Right ventricle myocardium inferior (tissue), 1 donor: ENCODE measurements at regions not wholly inside any gene's neighbourhood (a gene's known extent, or its start where the extent isn't known, plus 50 kb on each side); places are given as distances from the start of the nearest gene placed in this dataset.

Experiments used
- ATAC-seq: fragments of 200-7000 bp; cut with Tn5 transposase; one replicate; pipeline ENCODE4 v1.9.1; 2020; ENCODE audit warnings: mild to moderate bottlenecking, moderate library complexity
- DNase-seq: peaks from one replicate; pipeline ENCODE4 v3.0.0; 2021; ENCODE audit errors: missing footprints
- intact Hi-C: fragments of 100-400 bp; cut with DNase I; formaldehyde crosslinking; loops from one replicate; pipeline ENCODE4 v1.11.0; 2022
- donor health status: DM: no; HTN: yes; CAD: no; lungs with severe emphysema.

DNA sequence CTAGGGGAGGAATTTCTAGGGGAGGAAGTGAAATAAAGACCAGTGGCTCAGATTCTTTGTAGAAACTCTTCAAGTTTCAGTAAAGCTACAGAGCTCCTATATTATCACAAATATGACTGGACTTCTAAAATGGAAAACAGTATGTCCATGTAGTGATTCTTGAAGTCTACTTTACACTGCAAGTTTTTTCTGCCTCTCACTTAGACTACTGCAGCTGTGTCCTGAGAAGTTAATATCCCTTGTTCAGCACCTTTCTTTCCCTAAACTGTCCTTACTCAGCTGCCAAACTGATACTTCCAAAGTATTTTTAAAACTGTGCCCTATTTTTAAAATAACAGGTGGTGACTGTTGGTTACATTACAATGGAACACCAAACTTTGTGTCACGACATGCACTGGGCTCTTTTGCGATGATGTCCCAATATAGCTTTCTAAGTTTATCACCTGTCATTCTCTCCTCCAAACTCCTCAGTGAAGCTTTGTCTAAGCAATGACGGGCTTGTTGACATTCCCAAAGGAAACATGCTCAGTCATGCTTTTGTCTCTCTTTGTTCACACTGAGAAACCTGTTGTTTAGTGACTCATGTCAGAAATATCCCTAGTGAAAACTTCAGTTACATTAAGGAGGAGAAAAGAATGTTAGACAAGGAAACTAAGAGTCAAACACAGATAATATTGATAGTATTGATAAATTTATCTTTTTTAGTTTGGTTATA lies 341.1 kb downstream of the ARL6IP6 start:
- intact Hi-C loops = no loop called here
- no peak for DNase-seq
- ATAC-seq = no peak

DNA sequence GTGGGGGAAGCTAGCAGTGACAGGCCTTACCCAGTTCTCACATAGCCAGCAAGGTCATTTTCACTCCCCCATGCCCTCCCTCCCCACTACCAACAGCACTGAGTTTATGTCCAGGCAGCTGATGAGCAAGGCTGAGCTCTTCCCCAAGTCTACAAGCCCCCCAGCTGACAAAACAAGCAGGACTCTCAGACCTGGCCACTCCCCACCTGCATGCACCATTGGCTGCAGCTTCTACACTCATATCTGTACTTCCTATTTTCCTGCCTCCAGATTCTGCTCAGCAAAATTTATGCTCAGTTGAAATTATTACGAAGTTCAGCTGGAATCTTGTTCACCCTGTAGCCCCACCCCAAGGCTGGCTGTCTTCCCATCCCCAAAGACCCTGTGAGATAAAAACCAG lies 339.3 kb downstream of the ARL6IP6 start:
- ATAC-seq (no peak), DNase-seq (no peak)
- intact Hi-C loops = no loop called here

DNA sequence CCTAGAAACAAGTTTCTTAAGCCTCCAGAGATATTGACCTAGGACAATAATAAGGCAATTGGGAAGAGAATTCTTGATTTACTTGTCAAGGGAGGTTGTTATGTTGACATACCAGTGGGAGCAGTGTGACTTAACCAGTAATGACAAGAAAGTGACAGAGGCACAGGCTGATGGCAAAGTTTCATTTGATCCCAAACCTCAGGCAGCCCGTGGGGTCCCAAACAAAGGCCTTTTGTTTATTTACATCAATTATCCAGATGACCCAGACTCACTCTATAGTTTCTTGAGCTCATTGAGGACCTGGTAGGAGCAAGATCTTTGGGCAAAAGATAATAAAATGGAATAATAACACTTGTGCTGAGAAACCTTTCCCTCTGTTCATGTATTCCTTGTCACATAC lies 336.8 kb downstream of the ARL6IP6 start:
- ATAC-seq = no peak
- DNase-seq = no peak
- intact Hi-C loops = no loop called here

DNA sequence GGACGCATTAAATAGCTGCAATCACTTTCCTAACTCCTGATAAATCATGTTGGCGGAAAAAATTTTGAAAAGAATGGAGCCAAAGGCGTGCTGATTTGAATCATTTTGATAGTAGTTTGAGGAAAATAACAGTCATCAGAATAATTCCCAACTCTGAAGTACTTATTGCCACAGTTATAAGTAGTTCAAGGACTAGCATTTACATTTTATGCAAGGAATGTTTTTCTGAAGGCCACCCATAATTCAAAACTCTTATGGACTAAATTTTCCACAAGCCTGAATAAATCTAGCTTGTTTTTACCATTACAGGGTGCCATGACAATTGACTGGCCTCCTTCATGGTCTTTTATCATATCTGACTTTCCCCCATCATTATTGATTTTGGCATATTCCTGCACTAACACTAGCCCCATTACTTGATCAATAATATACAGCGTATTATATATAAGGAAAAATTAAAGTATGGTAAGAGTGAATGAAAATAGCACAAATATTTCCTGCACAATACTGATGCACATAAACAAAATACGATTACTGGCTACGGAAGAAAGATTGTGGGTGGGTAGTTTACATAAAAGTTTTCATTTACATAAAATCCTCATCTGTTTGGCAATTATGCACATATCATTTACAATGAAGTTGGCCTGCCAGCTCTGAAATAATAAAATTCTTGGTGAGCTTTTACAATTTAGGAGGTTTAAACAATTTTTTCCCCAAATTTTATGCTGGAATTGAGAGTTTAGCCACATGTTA lies 334.6 kb downstream of the ARL6IP6 start:
- ATAC-seq (no peak), DNase-seq (no peak)
- intact Hi-C loops = no loop called here

DNA sequence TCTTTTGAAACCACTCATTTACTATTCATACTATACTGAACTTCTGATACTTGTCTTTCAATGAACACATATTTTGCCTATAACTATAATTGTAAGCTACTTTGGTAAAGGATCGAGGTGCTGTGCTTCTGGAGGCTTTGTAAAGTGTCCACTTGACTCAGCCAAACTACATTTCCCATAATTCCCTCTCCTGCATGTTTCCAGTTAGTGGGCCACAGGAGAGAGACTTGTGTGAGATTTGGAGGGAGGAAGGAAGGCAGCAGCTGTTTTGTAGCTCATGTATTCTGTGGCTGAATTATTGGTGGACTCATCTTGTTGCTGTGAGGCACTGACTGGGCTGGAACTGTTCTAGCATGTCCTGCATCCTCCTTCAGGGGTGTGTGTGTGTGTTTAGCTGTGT lies 328.8 kb downstream of the ARL6IP6 start:
- intact Hi-C loops = no loop called here
- no peak for DNase-seq
- ATAC-seq = no peak

DNA sequence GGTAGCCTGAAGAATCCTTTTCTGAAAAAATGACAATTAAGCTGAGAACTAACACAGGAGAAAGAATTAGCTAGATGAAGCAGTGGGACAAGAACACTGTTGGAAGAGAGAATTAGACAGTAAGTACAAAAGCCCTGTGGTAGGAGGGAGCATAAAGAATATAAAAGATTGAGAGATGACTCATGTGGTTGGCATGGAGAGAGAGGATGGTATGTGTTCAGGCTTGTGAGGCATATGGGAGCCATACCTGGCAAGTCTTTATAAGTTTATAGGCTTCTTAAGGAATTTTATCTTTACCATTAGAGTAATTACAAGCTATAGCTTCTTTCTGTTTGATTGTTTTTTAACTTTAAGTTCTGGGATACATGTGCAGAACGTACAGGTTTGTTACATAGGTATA lies 325.0 kb downstream of the ARL6IP6 start:
- ATAC-seq (no peak), DNase-seq (no peak)
- intact Hi-C loops = no loop called here

DNA sequence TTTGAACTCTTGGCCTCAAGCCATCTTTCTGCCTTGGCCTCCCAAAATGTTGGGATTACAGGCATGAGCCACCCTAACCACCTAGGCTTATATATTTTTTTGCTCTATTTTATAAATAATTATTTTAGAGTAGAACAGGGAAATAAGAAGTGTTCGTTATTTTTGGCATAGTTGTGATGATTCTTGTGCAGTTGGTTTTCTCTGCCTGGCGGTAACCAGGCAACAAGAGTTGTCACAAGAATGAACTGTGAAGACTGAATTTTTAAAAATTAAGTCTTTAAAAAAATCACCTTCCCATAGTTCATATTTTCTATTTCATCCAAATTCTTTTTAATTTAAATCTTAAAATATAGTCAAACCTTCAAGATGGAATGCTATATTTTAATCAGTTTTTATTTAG lies 310.2 kb downstream of the ARL6IP6 start:
- ATAC-seq = no peak
- DNase-seq = no peak
- intact Hi-C loops = no loop called here

DNA sequence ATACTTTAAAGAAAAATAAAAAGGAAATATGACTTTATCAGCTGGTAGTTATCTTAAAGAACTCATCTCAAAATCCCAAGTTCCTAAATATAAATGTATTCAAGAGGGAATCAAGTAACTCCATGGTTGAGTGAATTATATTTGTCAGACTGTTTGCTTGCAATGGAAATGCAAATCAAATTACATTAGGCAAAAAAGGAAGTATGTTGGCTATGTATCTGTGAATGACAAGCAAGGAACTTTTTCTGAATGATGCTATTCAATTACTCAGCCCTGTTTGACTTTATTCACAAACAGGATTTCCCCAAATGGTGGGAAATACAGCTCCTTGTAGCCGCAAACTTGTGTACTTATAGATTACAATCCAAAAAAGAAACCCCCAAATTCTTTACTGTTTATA lies 309.1 kb downstream of the ARL6IP6 start:
- DNase-seq (no peak), ATAC-seq (no peak)
- intact Hi-C loops = no loop called here

DNA sequence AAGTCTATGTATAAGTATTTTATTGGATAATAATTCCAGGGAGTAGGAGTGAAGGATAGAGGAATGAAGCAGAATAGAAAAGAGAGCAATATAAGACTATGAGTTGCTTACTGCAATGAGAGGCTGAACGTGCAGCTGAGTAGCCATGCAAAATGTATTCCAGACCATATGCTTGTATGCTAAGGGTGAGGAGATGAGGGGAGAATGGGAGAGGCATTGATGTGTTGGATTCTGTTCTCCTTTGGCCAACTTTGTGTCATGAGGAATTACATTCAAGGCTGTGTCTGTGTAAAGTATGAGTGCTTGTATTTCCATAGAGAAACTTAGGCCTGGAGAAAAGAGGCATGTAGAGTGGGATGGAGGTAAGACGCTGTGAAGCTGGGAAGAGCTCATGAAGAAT lies 301.8 kb downstream of the ARL6IP6 start:
- intact Hi-C loops = no loop called here
- DNase-seq = no peak
- ATAC-seq = no peak

DNA sequence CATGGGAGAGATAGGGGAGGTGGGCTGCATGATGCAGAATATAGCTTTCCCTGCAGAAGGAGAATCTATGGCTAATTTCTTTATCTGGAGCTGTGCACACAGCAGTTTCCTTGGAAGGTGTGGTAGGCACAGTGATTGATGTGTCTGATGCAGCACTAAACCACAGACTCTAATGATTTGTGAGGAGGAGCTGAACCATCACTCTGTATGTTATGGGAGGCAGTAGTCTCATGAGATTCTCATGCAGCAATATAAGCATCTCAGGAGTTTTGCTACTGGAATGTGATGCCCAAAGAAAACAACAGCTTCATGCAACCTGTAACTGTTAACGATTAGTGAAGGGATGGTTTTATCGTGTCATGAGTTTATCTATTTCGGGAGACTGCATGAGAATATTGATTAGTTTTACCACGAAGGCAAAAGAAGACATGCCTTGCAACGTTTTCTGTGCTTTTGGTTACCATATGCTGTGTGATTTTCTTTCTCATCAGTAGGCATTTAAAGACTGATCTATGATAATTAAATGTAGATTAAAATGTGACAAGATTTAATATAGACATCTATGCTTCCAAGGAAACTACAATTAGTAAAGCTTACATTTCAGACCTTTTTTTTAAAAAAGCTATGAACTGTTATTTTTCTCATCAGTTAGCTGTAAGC lies 286.8 kb downstream of the ARL6IP6 start:
- intact Hi-C loops = no loop called here
- ATAC-seq (no peak), DNase-seq (no peak)

DNA sequence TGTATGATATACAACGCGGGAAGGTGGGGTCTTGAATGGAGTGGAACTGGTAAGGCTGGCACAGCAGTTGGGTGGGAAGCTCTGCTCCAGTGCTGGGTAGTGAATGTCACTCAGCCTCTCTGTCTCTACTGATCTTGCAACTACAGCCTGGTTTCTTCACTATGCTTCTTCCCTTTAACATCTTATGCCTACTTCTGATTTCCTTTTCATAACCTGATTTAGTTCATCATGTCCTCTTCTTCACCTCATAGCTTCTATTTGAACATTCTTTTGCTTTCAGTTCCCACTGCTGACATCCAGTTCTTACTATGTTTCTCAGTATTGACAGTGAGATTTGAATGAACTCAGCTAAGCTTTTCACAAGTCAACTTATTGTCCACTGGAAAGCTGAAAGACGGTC lies 286.2 kb downstream of the ARL6IP6 start:
- intact Hi-C loops = no loop called here
- no peak for ATAC-seq

DNA sequence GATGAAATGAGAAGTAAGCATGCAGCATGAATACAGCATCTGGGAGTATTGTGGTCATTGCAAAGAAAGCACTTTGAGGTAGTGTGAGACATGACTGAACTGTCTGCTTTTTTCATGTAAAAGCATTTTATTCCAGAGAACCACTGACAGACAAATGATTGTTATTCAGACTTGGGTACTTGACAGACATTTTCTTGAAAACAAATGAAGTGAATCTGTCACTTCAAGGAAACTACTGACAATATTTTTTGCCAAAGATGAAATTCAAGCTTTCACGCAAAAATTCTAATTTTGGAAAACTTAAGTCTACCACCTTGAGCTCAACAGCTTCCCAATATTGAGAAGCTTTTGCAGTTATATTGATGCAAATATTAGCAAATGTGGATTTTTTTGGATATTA lies 255.7 kb downstream of the ARL6IP6 start:
- ATAC-seq = no peak

More for the DNA sequence above, 286.2 kb downstream of the ARL6IP6 start:
- no peak for DNase-seq

DNA sequence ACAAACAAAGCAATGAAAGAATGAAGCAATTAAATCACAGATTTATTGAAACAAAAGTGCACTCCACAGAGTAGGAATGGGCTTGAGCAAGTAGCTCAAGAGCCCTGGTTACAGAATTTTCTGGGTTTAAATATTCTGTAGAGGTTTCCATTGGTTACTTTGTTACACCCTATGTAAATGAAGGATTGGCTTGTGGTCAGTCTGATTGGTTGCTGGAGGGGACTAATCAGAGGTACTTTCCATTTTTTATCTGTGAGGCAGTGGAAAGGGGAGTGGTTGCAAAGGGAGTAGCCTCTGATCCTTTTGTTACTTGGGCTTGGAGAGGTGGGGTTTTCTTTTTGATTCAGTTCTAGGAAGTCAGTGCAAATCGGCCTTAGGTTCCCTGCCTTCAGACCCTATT lies 253.3 kb downstream of the ARL6IP6 start:
- intact Hi-C loops = no loop called here
- DNase-seq = no peak
- no peak for ATAC-seq

More for the DNA sequence above, 255.7 kb downstream of the ARL6IP6 start:
- no peak for DNase-seq
- intact Hi-C loops = no loop called here

DNA sequence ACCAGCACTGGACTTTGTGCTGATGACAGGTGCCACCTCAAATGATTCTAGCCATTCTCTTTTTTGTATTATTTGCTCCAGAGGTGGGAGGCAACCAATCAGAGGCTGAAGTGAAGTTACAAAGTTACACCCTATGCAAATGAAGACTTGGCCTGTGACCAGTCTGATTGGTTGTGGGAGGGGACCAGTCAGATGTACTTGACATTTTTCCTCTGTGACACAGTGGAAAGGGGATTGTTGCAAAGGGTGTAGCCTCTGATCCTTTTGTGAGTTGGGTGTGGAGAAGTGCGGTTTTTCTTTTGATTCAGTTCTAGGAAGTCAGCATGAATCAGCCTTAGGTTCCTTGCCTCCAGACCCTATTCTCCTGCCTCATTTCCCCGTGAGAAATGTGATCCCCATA lies 244.0 kb downstream of the ARL6IP6 start:
- intact Hi-C loops = no loop called here
- no peak for ATAC-seq
- DNase-seq = no peak

DNA sequence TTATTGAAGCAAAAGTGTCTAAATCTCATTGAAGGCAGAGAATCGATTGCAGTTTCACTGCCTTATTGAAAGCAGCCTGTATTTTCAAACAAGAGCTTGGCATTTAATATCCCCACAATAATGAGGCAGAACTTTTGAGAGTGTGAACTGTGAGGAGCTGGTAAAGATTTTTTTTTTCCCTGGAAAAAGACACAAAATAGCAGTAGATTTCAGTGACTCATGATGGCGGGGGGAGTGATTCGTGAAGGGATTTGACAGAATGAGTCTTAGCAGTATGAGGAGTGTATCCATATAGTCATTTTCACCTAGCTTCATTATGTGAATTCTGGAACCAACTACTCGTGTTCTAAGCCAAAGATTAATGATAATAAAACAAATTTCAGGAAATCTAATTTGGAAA lies 242.9 kb downstream of the ARL6IP6 start:
- ATAC-seq = no peak
- DNase-seq = no peak
- intact Hi-C loops = no loop called here

DNA sequence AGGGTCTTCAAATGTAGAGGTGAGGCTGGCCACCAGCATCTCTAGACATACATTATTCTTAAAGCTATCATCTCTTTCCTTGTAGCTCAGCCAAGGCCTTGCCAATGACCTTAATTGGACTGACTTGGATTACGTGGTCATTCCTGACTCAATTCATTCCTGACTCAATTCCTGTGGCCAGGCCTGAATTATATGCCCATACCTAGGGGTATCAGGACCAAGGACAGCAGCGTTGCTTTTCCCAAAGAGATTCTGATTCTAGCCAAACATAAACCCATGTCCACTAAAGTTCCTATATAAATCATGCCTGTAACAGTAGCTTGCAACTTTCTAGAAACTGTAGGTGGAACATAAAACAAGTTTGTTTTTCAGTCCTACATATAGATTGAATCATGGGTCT lies 231.7 kb downstream of the ARL6IP6 start:
- intact Hi-C loops = no loop called here
- DNase-seq = no peak
- ATAC-seq = no peak

DNA sequence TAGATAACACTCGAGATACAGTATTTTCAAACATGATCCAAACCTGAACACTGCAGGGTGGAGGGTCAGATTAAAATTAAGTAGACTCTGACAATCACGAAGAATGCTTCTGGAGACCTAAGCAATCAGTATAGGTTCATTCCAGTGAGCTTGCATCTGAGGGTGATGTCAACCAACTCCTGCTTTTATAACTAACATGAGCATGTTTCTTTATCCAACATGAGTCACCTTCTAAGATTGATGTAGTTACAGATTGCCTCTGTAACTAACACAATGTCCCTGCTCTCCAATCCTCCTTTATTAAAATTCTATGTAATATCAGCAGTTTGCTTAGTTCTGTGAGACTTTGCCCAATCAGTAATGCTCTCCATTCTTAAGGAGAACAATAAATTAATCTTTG lies 225.7 kb downstream of the ARL6IP6 start:
- no peak for ATAC-seq
- intact Hi-C loops = no loop called here
- DNase-seq = no peak

DNA sequence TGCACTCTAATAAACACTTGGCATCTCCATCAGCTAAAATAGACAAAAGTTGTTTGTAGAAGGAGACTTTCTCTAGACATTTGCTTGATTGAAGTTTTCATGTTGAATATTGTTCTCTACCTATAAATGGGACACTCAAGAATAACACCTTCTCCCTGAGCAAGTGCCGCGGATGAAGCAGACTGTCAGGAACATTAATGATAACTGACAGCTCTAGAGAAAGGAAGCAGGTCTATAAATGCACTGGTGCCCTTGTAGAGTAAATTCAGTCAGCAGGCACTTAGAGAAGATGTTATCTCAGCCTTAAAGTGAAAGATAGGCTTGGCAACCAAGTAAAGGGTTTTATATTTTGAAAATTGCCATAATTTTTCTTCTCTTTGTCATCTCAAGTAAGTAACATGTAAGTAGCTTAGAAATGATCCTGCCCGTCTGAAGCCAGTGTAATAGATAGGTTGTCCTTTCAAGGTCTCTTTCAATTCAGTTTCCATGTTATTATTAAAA lies 224.6 kb downstream of the ARL6IP6 start:
- intact Hi-C loops = no loop called here
- no peak for ATAC-seq

DNA sequence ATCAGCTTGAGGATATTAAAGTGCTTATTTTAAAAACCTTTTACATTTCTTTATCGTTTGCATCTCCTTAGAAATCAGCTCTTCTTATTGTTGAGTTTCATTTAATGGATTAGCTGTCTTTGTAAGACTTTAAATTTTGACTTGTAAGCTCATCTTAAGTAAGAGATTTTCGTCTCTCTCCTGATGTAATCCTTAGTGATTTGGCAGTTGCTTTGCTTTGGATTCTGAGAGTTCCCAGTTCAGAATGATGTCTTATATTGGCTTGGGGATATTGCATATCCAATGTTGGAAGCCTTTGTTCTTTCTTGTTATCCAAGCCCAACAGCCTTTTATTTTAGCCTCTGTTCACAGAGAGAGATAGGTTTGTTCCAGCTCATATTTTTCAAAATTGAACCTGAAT lies 212.1 kb downstream of the ARL6IP6 start:
- DNase-seq (no peak), ATAC-seq (no peak)
- intact Hi-C loops = no loop called here

More for the DNA sequence above, 224.6 kb downstream of the ARL6IP6 start:
- no peak for DNase-seq

DNA sequence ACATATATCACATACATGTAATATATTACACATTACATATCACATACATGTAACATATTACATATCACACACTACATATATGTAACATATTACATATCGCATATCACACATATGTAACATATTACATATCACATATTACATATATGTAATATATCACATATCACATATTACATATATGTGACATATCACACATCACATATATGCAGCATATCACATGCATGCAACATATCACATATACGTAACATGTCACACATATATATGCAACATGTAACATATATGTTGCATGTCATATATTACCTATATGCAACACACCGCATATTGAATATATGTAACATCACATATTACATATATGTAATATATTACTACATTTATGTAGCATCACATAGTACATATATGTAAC lies 211.2 kb downstream of the ARL6IP6 start:
- DNase-seq (no peak), ATAC-seq (no peak)
- intact Hi-C loops = no loop called here
